ENCODE measurements at regions not wholly inside any gene's neighbourhood (a gene's known extent, or its start where the extent isn't known, plus 50 kb on each side); places are given as distances from the start of the nearest gene placed in this dataset.

DNA sequence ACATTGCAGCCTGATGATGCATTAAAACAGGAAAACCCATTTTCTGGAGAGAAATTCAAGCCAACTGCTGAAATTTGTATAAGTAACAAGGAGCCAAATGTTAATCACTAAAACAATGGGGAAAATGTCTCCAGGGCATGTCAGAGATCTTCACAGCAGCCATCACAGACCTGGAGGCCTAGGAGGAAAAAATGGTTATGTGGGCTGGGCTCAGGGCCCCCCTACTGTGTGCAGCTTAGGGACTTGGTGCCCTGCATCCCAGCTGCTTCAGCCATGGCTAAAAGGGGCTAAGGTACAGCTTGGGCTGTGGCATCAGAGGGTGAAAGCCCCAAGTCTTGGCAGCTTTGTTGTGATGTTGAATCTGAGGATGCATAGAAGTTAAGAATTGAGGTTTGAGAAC lies 479.8 kb downstream of the BCKDHB start (continued):
- TF ChIP-seq, protein P1, sequence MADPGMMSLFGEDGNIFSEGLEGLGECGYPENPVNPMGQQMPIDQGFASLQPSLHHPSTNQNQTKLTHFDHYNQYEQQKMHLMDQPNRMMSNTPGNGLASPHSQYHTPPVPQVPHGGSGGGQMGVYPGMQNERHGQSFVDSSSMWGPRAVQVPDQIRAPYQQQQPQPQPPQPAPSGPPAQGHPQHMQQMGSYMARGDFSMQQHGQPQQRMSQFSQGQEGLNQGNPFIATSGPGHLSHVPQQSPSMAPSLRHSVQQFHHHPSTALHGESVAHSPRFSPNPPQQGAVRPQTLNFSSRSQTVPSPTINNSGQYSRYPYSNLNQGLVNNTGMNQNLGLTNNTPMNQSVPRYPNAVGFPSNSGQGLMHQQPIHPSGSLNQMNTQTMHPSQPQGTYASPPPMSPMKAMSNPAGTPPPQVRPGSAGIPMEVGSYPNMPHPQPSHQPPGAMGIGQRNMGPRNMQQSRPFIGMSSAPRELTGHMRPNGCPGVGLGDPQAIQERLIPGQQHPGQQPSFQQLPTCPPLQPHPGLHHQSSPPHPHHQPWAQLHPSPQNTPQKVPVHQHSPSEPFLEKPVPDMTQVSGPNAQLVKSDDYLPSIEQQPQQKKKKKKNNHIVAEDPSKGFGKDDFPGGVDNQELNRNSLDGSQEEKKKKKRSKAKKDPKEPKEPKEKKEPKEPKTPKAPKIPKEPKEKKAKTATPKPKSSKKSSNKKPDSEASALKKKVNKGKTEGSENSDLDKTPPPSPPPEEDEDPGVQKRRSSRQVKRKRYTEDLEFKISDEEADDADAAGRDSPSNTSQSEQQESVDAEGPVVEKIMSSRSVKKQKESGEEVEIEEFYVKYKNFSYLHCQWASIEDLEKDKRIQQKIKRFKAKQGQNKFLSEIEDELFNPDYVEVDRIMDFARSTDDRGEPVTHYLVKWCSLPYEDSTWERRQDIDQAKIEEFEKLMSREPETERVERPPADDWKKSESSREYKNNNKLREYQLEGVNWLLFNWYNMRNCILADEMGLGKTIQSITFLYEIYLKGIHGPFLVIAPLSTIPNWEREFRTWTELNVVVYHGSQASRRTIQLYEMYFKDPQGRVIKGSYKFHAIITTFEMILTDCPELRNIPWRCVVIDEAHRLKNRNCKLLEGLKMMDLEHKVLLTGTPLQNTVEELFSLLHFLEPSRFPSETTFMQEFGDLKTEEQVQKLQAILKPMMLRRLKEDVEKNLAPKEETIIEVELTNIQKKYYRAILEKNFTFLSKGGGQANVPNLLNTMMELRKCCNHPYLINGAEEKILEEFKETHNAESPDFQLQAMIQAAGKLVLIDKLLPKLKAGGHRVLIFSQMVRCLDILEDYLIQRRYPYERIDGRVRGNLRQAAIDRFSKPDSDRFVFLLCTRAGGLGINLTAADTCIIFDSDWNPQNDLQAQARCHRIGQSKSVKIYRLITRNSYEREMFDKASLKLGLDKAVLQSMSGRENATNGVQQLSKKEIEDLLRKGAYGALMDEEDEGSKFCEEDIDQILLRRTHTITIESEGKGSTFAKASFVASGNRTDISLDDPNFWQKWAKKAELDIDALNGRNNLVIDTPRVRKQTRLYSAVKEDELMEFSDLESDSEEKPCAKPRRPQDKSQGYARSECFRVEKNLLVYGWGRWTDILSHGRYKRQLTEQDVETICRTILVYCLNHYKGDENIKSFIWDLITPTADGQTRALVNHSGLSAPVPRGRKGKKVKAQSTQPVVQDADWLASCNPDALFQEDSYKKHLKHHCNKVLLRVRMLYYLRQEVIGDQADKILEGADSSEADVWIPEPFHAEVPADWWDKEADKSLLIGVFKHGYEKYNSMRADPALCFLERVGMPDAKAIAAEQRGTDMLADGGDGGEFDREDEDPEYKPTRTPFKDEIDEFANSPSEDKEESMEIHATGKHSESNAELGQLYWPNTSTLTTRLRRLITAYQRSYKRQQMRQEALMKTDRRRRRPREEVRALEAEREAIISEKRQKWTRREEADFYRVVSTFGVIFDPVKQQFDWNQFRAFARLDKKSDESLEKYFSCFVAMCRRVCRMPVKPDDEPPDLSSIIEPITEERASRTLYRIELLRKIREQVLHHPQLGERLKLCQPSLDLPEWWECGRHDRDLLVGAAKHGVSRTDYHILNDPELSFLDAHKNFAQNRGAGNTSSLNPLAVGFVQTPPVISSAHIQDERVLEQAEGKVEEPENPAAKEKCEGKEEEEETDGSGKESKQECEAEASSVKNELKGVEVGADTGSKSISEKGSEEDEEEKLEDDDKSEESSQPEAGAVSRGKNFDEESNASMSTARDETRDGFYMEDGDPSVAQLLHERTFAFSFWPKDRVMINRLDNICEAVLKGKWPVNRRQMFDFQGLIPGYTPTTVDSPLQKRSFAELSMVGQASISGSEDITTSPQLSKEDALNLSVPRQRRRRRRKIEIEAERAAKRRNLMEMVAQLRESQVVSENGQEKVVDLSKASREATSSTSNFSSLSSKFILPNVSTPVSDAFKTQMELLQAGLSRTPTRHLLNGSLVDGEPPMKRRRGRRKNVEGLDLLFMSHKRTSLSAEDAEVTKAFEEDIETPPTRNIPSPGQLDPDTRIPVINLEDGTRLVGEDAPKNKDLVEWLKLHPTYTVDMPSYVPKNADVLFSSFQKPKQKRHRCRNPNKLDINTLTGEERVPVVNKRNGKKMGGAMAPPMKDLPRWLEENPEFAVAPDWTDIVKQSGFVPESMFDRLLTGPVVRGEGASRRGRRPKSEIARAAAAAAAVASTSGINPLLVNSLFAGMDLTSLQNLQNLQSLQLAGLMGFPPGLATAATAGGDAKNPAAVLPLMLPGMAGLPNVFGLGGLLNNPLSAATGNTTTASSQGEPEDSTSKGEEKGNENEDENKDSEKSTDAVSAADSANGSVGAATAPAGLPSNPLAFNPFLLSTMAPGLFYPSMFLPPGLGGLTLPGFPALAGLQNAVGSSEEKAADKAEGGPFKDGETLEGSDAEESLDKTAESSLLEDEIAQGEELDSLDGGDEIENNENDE (IDR thresholded peaks at IDR 0.05; ENCODE audit: insufficient replicate concordance, low read length), result no peak
- no peak for TF ChIP-seq BACH1 (IDR thresholded peaks at IDR 0.05; ENCODE audit: low read length)
- TF ChIP-seq CHD2 (IDR thresholded peaks at IDR 0.05; ENCODE audit: low read length), result no peak
- TF ChIP-seq SP2 (IDR thresholded peaks at IDR 0.05; ENCODE audit: low read length), result no peak
- TF ChIP-seq SIN3A (conservative IDR thresholded peaks at IDR 0.05 in 1 of 2, IDR thresholded peaks at IDR 0.05 in 1 of 2; ENCODE audit: low read depth in 1 of 2, low read length in 2 of 2), result no peak
- no peak for TF ChIP-seq TAF7 (optimal IDR thresholded peaks at IDR 0.05; ENCODE audit: borderline replicate concordance, low read depth, low read length)
- TF ChIP-seq JUND (IDR thresholded peaks at IDR 0.05; ENCODE audit: low read length), result no peak
- TF ChIP-seq TCF12 (IDR thresholded peaks at IDR 0.05; ENCODE audit: low read depth, low read length), result no peak
- no peak for TF ChIP-seq EGR1 (IDR thresholded peaks at IDR 0.05; ENCODE audit: borderline replicate concordance, low read depth, low read length)
- no peak for TF ChIP-seq EZH2 (IDR thresholded peaks at IDR 0.05; ENCODE audit: low read depth, low read length, severe bottlenecking)
- no peak for TF ChIP-seq BCL11A (IDR thresholded peaks at IDR 0.05; ENCODE audit: low read depth in 2 of 2, low read length in 2 of 2)
- TF ChIP-seq TEAD4 (IDR thresholded peaks at IDR 0.05; ENCODE audit: low read depth, low read length), result no peak
- TF ChIP-seq, protein P2, sequence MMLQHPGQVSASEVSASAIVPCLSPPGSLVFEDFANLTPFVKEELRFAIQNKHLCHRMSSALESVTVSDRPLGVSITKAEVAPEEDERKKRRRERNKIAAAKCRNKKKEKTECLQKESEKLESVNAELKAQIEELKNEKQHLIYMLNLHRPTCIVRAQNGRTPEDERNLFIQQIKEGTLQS (IDR thresholded peaks at IDR 0.05; ENCODE audit: insufficient read depth, low read depth, low read length), result no peak

Measured in H1 (cell line).